HG03558 (cell line): ENCODE measurements at regions not wholly inside any gene's neighbourhood (a gene's known extent, or its start where the extent isn't known, plus 50 kb on each side); places are given as distances from the start of the nearest gene placed in this dataset.
"Not testable (repeated sequence)": the region's sequence is repeated elsewhere in the genome, so short reads cannot be mapped to it uniquely, and the experiment has no call there.

Source experiments
- ATAC-seq: cut with Tn5 transposase; IDR thresholded peaks from one replicate; pipeline ENCODE4 v1.9.1; 2021; ENCODE audit warnings: moderate number of reproducible peaks; ENCODE audit not compliant: unreplicated experiment; ENCODE audit errors: extremely low read depth

GRCh38 chr5:101123363-101123762, 220.3 kb upstream of the ST8SIA4 start:
- ATAC-seq: no peak

- no peak for ATAC-seq
Measured at GRCh38 chr5:101112645-101113044, 209.6 kb upstream of the ST8SIA4 start.

- ATAC-seq: no peak
Measured at GRCh38 chr5:101103874-101104273, 200.8 kb upstream of the ST8SIA4 start.

GRCh38 chr5:101102506-101102905, 199.4 kb upstream of the ST8SIA4 start:
- ATAC-seq: no peak

- ATAC-seq: no peak
Measured at GRCh38 chr5:101091902-101092301, 188.8 kb upstream of the ST8SIA4 start.

GRCh38 chr5:101084353-101084752, 181.3 kb upstream of the ST8SIA4 start:
- ATAC-seq: no peak

- no peak for ATAC-seq
Measured at GRCh38 chr5:101080462-101081240, 177.6 kb upstream of the ST8SIA4 start.

GRCh38 chr5:101068298-101068697, 165.2 kb upstream of the ST8SIA4 start:
- ATAC-seq: no peak

- no peak for ATAC-seq
Measured at GRCh38 chr5:101067429-101067828, 164.3 kb upstream of the ST8SIA4 start.

- no peak for ATAC-seq
Measured at GRCh38 chr5:101062902-101063301, 159.8 kb upstream of the ST8SIA4 start.

GRCh38 chr5:101047181-101047580, 144.1 kb upstream of the ST8SIA4 start:
- no peak for ATAC-seq

GRCh38 chr5:101045689-101046088, 142.6 kb upstream of the ST8SIA4 start:
- ATAC-seq: no peak

- ATAC-seq: not testable (repeated sequence)
Measured at GRCh38 chr5:101040002-101040401, 136.9 kb upstream of the ST8SIA4 start.

GRCh38 chr5:101036778-101037177, 133.7 kb upstream of the ST8SIA4 start:
- ATAC-seq: no peak

- ATAC-seq: no peak
Measured at GRCh38 chr5:101035425-101035824, 132.3 kb upstream of the ST8SIA4 start.

- ATAC-seq: no peak
Measured at GRCh38 chr5:101024299-101024698, 121.2 kb upstream of the ST8SIA4 start.

GRCh38 chr5:101018299-101018698, 115.2 kb upstream of the ST8SIA4 start:
- no peak for ATAC-seq

- ATAC-seq: no peak
Measured at GRCh38 chr5:101012880-101013279, 109.8 kb upstream of the ST8SIA4 start.

GRCh38 chr5:101009758-101010519, 106.9 kb upstream of the ST8SIA4 start:
- peak; percentile 82 for ATAC-seq

GRCh38 chr5:100992354-100992753, 89.3 kb upstream of the ST8SIA4 start:
- ATAC-seq: no peak

GRCh38 chr5:100983601-100984000, 80.5 kb upstream of the ST8SIA4 start:
- ATAC-seq: not testable (repeated sequence)

- ATAC-seq: no peak
Measured at GRCh38 chr5:100974082-100974481, 71.0 kb upstream of the ST8SIA4 start.
